ENCODE measurements at regions not wholly inside any gene's neighbourhood (a gene's known extent, or its start where the extent isn't known, plus 50 kb on each side); places are given as distances from the start of the nearest gene placed in this dataset.

- no peak overlapping the region for H3K4me3 ChIP-seq (ENCODE audit: low read depth, low read length)
- no peak for DNase-seq (ENCODE audit: low read depth)
- TF ChIP-seq, protein P1, sequence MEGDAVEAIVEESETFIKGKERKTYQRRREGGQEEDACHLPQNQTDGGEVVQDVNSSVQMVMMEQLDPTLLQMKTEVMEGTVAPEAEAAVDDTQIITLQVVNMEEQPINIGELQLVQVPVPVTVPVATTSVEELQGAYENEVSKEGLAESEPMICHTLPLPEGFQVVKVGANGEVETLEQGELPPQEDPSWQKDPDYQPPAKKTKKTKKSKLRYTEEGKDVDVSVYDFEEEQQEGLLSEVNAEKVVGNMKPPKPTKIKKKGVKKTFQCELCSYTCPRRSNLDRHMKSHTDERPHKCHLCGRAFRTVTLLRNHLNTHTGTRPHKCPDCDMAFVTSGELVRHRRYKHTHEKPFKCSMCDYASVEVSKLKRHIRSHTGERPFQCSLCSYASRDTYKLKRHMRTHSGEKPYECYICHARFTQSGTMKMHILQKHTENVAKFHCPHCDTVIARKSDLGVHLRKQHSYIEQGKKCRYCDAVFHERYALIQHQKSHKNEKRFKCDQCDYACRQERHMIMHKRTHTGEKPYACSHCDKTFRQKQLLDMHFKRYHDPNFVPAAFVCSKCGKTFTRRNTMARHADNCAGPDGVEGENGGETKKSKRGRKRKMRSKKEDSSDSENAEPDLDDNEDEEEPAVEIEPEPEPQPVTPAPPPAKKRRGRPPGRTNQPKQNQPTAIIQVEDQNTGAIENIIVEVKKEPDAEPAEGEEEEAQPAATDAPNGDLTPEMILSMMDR (conservative IDR thresholded peaks at IDR 0.05; ENCODE audit: low read depth, low read length) = no peak
These were observed 139.1 kb upstream of the KCNG1 start for GRCh38 chr20:51162015-51162414.

- DNase-seq (ENCODE audit: low read depth) = no peak
- TF ChIP-seq, protein P1 (conservative IDR thresholded peaks at IDR 0.05; ENCODE audit: low read depth, low read length) = no peak
- H3K4me3 ChIP-seq (ENCODE audit: low read depth, low read length) = no peak overlapping the region
These were observed 137.9 kb upstream of the KCNG1 start for GRCh38 chr20:51160821-51161220.

- no peak for DNase-seq (ENCODE audit: low read depth)
- TF ChIP-seq, protein P1 (conservative IDR thresholded peaks at IDR 0.05; ENCODE audit: low read depth, low read length) = no peak
- H3K4me3 ChIP-seq (ENCODE audit: low read depth, low read length) = no peak overlapping the region
These were observed 137.1 kb upstream of the KCNG1 start for GRCh38 chr20:51159981-51160380.

DNA sequence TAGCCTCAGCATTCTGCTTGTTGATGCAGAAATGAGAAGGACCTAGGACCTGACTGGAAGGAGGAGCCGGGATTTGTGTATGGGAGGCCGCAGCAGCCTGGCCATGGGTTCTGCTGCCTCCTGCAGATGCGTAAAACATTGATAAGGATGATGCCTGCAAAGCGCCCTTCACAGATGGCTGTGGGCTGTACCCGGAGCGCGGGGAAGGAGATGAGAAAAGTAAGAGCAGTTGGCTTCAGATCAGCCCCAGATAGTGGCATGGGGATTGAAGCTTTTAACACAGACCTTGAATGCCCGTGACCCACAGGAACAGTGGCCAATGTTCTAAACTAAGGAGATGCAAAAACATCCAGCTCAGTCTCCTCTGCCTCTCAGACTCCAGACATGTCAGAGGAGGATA is 136.4 kb upstream of the KCNG1 start:
- TF ChIP-seq, protein P1 (conservative IDR thresholded peaks at IDR 0.05; ENCODE audit: low read depth, low read length) = no peak
- H3K4me3 ChIP-seq (ENCODE audit: low read depth, low read length) = no peak overlapping the region
- no peak for DNase-seq (ENCODE audit: low read depth)

GRCh38 chr20:51158226-51158625 is 135.3 kb upstream of the KCNG1 start:
- no peak overlapping the region for H3K4me3 ChIP-seq (ENCODE audit: low read depth, low read length)
- no peak for DNase-seq (ENCODE audit: low read depth)
- TF ChIP-seq, protein P1 (conservative IDR thresholded peaks at IDR 0.05; ENCODE audit: low read depth, low read length) = no peak

GRCh38 chr20:51156041-51156982 is 133.4 kb upstream of the KCNG1 start:
- H3K4me3 ChIP-seq (ENCODE audit: low read depth, low read length) = no peak overlapping the region
- TF ChIP-seq, protein P1 (conservative IDR thresholded peaks at IDR 0.05; ENCODE audit: low read depth, low read length) = no peak

More at GRCh38 chr20:51156041-51156982, 133.4 kb upstream of the KCNG1 start:
- DNase-seq (ENCODE audit: low read depth) = no peak

All from epithelial cell of proximal tubule (primary cell).